LNCaP clone FGC (cell line): ENCODE measurements at regions not wholly inside any gene's neighbourhood (a gene's known extent, or its start where the extent isn't known, plus 50 kb on each side); places are given as distances from the start of the nearest gene placed in this dataset.

Experiments used
- DNase-seq: peaks from one replicate; pipeline ENCODE4 v3.0.0-alpha.2; 2011; ENCODE audit warnings: low read depth
- H3K4me3 ChIP-seq: 2 replicates; pipeline ENCODE4 v1.5.1; 2011; ENCODE audit warnings: mild to moderate bottlenecking, low read depth, low read length, control low read depth
- TF ChIP-seq, protein P1 (sequence below): IDR thresholded peaks from 2 replicates; pipeline ENCODE4 v1.5.1; 2012; ENCODE audit warnings: mild to moderate bottlenecking; ENCODE audit not compliant: control insufficient read depth, insufficient read depth; ENCODE audit errors: extremely low read depth

DNA sequence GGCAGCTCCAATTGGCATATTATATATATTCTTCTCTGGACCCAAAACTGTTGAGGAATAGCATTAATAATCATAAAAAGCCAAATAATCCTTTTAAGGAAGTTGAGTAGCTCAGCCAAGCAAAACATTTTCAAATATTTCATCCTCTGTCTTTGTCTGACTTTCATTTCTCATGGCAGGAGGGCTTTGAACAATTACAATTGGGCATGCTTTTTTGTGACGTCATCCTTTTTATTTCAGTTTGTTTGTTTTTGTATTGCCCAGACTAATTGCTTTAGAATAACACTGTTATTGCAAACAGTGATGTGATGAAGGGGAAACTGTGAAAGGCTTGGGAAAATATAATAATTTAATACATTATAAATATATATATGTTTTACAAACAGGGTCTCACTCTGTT is 65.2 kb upstream of the MAP1B start:
- no peak for DNase-seq
- H3K4me3 ChIP-seq = no peak overlapping the region
- TF ChIP-seq, protein P1, sequence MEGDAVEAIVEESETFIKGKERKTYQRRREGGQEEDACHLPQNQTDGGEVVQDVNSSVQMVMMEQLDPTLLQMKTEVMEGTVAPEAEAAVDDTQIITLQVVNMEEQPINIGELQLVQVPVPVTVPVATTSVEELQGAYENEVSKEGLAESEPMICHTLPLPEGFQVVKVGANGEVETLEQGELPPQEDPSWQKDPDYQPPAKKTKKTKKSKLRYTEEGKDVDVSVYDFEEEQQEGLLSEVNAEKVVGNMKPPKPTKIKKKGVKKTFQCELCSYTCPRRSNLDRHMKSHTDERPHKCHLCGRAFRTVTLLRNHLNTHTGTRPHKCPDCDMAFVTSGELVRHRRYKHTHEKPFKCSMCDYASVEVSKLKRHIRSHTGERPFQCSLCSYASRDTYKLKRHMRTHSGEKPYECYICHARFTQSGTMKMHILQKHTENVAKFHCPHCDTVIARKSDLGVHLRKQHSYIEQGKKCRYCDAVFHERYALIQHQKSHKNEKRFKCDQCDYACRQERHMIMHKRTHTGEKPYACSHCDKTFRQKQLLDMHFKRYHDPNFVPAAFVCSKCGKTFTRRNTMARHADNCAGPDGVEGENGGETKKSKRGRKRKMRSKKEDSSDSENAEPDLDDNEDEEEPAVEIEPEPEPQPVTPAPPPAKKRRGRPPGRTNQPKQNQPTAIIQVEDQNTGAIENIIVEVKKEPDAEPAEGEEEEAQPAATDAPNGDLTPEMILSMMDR = no peak

DNA sequence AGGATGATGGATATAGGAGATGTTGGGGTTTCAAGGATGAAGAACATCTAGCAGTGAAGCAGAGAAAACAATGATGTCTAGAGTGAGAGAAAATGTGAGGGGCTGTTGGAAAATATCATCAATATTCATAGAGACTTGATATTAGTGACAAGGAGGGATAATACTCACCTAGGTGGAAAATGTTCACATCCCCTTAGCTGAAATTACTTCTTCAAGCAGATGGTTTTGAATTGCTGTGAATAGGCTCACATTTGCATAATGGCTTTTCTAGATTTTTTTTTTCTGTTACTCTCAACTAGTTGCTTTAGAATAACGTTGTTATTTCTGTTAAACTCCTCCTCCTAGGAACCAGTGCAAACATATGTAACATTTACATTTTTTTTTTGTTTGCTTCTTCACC is 61.6 kb upstream of the MAP1B start:
- DNase-seq = no peak
- TF ChIP-seq, protein P1 = no peak
- no peak overlapping the region for H3K4me3 ChIP-seq

DNA sequence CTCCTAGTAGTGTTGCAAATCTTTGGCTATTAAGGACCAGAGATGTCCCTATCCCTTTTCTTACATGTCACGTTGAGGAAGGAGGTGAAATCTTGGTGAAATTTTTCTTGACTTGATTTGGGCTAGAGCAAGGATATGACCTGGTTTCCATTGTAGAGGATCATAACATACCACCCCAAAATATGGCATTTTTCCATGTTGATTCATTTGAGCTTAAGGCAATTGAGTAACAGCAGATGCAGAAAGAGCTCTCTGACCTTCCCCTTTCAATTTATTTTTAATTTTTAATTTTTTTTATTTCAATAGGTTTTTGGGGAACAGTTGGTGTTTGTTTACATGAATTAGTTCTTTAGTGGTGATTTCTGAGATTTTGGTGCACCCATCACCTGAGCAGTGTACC is 61.2 kb upstream of the MAP1B start:
- no peak for DNase-seq
- no peak overlapping the region for H3K4me3 ChIP-seq
- TF ChIP-seq, protein P1 = no peak

DNA sequence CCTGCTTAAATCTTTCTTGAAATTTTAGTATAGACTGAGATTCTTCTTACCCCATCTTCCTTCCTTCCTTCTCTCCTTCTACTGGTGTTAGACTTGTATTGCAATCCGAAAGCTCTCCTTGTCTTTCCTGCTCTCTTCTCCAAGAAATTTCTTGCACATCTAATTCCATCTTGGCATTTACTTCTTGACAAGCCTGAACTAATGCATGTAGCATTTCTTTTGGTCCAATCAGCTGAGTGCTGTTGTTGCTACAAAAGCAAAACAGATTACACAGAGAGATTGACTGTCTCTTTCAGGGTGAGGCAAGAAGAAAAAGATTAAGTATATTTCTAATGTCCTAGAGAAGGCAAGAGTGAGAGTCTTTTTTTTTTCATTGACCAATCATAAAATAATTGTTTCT is 51.6 kb upstream of the MAP1B start:
- H3K4me3 ChIP-seq = no peak overlapping the region
- TF ChIP-seq, protein P1 = no peak
- no peak for DNase-seq
